GM12873 (cell line): ENCODE measurements at regions not wholly inside any gene's neighbourhood (a gene's known extent, or its start where the extent isn't known, plus 50 kb on each side); places are given as distances from the start of the nearest gene placed in this dataset.

Experiments
- TF ChIP-seq, protein P1 (sequence below): IDR thresholded peaks from 2 replicates; pipeline ENCODE4 v1.5.1; 2012; ENCODE audit warnings: low read depth, mild to moderate bottlenecking, moderate library complexity, low read length, control low read depth; ENCODE audit not compliant: insufficient read depth; ENCODE audit errors: missing control alignments

DNA sequence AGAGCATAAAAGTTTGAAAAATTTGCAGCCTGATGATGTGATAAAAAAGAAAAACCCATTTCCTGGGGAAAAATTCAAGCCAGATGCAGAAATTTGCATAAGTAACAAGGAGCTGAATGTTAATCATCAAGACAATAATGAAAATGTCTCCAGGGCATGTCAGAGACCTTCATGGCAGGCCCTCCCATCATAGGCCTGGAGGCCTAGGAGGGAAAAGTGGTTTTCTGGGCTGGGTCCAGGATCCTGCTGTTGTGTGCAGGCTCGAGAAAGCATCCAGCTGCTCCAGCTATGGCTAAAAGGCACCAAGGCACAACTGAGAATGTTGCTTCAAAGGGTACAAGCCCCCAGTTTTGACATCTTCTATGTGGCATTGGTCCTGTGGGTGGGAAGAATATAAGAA lies 1014.0 kb downstream of the SI start:
- TF ChIP-seq, protein P1, sequence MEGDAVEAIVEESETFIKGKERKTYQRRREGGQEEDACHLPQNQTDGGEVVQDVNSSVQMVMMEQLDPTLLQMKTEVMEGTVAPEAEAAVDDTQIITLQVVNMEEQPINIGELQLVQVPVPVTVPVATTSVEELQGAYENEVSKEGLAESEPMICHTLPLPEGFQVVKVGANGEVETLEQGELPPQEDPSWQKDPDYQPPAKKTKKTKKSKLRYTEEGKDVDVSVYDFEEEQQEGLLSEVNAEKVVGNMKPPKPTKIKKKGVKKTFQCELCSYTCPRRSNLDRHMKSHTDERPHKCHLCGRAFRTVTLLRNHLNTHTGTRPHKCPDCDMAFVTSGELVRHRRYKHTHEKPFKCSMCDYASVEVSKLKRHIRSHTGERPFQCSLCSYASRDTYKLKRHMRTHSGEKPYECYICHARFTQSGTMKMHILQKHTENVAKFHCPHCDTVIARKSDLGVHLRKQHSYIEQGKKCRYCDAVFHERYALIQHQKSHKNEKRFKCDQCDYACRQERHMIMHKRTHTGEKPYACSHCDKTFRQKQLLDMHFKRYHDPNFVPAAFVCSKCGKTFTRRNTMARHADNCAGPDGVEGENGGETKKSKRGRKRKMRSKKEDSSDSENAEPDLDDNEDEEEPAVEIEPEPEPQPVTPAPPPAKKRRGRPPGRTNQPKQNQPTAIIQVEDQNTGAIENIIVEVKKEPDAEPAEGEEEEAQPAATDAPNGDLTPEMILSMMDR, result no peak

DNA sequence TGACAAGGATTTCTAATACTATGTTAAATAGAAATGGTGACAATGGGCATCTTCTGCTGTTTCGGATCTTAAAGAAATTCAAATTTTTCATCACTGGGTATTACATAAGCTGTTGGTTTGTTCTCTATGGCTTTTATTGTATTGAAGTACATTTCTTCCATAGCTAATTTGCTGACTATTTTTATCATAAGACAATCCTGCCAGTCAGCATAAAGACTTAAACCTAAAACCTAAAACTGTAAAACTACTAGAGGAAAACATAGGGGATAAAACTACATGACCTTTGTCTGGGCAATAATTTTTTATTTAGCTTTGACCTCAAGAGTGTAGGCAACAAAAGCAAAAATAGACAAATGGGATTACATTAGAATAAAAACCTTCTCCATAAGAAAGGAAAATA lies 1017.4 kb downstream of the SI start:
- TF ChIP-seq, protein P1, result no peak

DNA sequence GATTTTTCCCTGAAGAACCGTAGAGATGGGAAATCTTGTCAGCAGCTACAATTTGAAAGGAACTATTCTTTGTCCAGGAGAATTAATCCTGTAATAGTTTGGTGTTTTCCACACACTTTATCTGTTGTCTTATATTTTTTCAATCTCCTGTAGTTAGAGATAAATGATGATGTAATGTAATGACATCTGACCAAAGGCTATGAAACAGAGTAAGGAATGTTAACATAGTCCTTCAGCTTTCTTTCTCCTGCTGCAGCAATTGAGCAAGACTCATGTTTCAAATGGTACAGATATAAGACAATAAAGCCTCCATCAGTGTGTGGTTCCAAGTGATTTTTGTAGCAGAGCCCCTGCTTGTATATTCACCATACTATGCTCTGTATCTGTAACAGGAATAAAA lies 1028.4 kb downstream of the SI start:
- TF ChIP-seq, protein P1, result no peak

DNA sequence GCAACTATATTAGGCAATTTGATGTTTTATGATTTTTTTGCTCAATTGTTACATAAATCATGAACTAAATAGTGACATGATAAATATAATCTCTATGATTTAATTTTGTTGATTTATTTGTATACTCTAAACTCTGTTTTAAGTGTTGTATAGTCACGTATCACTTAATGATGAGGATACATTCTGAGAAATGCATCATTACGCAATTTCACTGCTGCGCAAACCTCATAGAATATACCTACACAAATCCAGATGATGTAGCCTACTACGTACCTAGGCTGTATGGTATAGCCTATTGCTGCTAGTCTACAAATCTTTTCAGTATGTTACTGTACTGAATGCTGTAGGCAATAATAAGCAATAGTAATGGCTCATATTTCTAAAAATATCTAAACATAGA lies 1029.8 kb downstream of the SI start:
- TF ChIP-seq, protein P1, result no peak

DNA sequence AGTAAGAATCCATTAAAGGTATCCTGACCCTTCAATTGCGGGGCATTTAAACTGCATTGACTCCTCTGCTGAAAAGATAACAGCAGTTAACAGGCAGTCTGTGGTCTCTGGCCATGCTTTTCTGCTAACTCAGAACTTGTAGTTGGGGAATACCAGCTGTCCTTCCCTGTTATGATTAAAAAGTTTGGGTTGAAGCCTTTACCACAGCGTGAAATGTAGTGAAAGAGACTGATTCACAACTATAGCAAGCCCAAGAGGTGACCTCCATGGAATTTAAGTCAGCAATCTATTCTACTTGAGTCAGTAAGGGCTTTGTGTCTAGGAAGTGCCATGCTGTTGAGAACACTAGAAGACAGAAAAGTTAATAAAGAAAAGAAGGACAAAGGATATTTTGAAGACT lies 1037.3 kb downstream of the SI start:
- TF ChIP-seq, protein P1, result no peak

DNA sequence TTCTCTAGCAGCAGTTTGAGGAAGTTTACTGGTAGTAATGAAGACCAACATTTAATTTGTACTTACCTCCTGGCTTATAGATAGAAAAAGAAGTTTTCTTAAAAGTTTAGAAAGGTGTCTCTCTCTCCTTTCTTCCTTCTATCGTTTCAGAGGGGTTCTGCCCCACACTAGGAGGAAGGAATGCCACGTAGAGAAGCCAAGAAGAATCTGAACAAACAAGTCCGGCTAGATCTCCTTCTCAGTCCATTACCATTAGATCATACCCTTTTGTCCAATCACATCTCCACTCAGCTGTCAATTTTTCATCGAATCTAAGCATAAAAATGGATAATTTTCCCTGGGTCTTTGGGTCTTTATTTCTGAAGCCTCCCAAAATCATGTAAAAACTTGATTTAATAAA lies 1048.1 kb downstream of the SI start:
- TF ChIP-seq, protein P1, result no peak

DNA sequence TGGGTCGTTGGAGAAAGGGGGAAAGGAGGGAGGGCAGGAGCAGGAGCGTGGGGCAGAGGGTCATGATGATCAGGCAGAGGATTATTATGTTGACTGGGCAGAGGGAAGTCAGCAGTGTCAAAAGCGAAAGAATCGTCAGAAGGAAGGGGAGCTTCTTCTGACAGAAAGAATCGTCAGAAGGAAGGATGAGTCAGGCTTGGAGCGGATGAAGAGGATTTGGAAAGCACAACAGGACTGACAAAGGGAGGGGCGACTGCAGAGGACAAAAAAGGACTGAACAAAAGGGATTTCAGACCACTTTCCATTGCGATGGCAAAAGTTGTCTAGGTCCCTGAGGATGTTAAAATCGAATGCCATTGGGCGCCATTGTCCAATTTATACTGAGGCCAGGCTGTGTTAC lies 1053.5 kb downstream of the SI start:
- TF ChIP-seq, protein P1, result no peak

DNA sequence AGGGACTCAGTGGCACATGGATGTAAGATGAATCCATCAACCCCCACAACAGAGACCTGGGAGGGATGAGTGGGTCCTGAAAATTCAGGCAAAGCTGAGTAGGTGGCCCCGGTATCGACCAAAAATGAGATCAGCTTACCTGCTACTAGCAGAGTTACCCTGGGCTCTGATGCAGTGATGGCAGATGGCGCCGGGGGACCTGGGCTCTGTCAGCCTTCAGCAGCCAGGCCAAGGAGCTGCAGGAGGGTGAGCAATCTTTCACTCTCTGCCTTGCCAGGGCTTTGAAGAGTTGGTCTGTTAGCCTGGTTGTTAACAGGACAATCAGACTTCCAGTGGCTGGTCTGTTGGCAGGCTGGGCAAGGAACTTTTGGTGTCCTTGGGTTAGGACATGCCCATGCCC lies 1054.8 kb downstream of the SI start:
- TF ChIP-seq, protein P1, result no peak
